ENCODE measurements at regions not wholly inside any gene's neighbourhood (a gene's known extent, or its start where the extent isn't known, plus 50 kb on each side); places are given as distances from the start of the nearest gene placed in this dataset.
A peak's percentile ranks its signal among the peaks of the same experiment; 100 is the strongest.

DNA sequence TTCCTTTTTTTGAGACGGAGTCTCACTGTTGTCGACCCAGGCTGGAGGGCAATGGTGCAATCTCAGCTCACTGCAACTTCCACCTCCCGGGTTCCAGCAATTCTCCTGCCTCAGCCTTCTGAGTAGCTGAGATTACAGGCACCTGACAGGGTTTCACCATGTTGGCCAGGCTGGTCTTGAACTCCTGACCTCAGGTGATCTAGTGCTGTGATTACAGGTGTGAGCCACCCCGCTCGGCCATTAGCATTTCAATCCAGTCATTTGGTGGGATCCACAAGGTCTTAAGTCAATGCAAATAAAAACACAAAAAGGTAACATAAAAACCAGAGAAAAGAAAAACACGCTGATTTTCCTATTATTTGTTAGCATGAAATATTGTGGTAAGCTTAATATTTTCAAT lies 1227.2 kb upstream of the TENM4 start:
- DNase-seq (ENCODE audit: low read depth): no peak

- DNase-seq (ENCODE audit: low read depth): no peak
Observed at GRCh38 chr11:80655834-80656233, 1215.0 kb upstream of the TENM4 start.

GRCh38 chr11:80650966-80651365 lies 1210.1 kb upstream of the TENM4 start:
- no peak for DNase-seq (ENCODE audit: low read depth)

- no peak for DNase-seq (ENCODE audit: low read depth)
Observed at GRCh38 chr11:80649186-80649585, 1208.4 kb upstream of the TENM4 start.

GRCh38 chr11:80638296-80638695 lies 1197.5 kb upstream of the TENM4 start:
- DNase-seq (ENCODE audit: low read depth): no peak

DNA sequence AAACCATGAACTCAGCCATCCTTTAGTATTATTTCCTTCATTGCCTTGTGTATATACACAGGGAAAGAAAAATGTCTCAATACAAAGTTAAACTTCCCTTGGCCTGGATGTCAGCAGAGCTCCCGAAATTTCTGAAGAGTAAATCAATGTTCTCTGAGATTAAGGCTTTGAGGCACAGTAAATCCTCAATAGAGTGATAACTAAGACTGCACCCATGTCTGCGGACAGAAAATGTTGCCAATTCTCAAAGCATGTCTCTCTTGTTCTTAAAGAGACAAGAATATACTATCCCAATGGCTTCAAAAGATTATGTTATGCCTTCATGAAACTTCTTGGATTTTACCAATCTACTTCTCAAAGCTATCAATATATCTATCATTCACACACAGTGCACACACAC lies 1196.7 kb upstream of the TENM4 start:
- no peak for DNase-seq (ENCODE audit: low read depth)

- DNase-seq (ENCODE audit: low read depth): no peak
Observed at GRCh38 chr11:80636999-80637398, 1196.2 kb upstream of the TENM4 start.

DNA sequence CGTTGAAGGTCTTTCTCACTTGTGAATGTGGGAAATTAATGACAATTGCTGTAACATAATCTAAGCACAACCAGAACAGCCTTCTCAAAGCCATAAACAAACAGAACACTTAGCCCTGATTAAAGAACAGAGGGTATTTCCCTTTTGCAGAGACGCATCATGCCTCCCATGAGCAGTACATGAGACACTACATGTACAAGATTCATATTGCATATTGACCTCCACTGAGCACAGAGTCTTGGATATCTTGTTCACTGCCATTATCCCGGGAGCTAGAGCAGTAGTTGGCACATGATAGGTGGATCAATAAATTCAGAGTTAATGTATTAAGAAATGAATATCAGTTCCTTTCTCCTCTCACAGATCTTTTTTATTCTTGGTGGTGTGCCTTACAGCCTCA lies 1194.3 kb upstream of the TENM4 start:
- DNase-seq (ENCODE audit: low read depth): no peak

DNA sequence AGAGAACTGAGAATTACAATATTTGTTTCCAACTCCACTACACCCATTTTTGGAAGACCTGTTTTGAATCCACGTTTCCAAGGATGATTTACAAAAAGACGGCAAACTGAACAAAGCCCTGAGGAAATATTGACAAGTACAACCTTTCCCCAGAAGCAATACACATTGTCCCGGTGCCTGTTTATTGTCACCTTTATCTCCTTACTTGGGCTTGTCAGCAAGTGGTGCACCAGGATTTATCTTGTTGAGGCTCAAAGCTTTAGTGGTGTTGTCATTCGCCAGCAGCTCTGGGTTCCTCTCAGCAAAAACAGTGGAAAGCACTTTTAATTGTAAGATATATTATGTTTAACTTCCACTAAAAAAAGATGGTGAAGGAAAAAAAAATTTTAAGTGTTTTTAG lies 1191.9 kb upstream of the TENM4 start:
- DNase-seq (ENCODE audit: low read depth): no peak

DNA sequence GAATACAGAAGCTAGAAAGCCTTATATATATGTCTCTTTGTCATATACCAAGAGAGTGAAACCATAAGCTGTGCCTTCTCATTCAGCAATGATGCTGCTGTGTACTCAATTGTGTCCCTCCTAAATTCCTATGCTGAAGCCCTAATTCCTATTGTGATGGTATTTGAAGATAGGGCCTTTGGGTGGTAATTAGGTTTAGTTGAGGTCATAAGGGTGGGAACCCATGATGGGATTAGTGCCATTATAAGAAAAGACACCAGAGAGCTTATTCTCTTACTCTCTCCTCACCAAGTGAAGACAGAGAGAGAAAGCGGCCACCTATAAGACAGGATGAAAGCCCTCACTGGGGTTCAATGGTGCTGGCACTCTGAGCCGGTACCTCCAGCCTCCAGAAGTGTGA lies 1191.3 kb upstream of the TENM4 start:
- DNase-seq (ENCODE audit: low read depth): no peak

- DNase-seq (ENCODE audit: low read depth): no peak
Observed at GRCh38 chr11:80629466-80629865, 1188.6 kb upstream of the TENM4 start.

DNA sequence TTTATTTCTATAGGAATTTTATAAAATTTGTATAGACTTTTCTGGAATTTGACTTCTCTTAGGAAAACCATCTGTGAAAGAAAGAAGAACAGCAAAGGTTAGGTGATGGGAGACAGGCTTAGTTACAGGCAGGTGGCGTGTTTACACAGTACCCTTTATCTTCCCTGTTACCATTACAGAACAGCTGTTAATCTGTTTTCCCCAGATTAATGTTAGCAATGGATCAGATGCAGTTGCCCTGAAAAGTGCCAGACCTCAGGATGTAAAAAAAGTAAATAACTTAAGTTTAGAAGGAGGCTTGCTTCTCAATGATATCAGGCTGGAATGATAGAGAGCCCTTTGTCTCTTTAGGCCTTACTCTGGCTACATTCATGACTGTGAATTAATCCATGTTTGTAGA lies 1186.5 kb upstream of the TENM4 start:
- DNase-seq (ENCODE audit: low read depth): no peak

GRCh38 chr11:80626721-80627120 lies 1185.9 kb upstream of the TENM4 start:
- DNase-seq (ENCODE audit: low read depth): no peak

GRCh38 chr11:80625563-80625962 lies 1184.7 kb upstream of the TENM4 start:
- DNase-seq (ENCODE audit: low read depth): no peak

GRCh38 chr11:80621871-80622270 lies 1181.0 kb upstream of the TENM4 start:
- DNase-seq (ENCODE audit: low read depth): no peak

DNA sequence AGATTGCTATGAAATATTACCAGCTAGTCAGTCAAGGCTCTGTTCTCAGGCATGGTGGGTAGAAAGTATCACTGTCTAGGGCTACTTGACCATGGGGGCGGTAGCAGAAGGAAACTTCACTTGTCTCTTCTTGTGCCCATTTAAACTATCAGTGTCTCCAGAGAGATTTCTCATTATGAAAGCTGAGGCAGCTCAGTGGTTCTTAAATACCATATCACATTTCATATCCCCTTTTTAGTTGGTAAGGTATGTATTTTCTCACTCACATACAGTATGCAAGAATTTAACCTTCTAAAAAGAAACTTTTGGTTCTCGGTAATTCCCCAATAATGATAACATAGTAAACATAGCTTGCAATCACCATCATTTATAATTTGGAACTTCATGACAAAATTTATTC lies 1180.0 kb upstream of the TENM4 start:
- DNase-seq (ENCODE audit: low read depth): no peak

DNA sequence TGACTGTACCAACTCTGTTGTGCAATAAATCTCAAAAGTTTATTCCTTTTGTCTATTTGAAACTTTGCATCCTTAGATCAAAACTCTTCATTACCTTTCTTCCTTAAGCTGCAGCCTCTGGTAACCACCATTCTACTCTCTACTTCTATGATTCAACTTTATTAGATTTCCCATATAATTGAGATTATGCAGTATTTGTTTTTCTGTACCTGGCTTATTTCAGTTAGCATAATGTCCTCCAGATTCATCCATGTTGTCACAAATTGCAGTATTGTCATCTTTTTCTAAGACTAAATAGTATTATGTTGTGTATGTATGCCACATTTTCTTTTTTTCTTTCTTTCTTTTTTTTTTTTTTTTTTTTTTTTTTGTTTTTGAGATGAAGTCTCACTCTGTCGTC lies 1176.3 kb upstream of the TENM4 start:
- DNase-seq (ENCODE audit: low read depth): no peak

- peak; percentile 47 for DNase-seq (ENCODE audit: low read depth)
Observed at GRCh38 chr11:80616070-80616800, 1175.4 kb upstream of the TENM4 start.

- DNase-seq (ENCODE audit: low read depth): no peak
Observed at GRCh38 chr11:80613655-80614054, 1172.8 kb upstream of the TENM4 start.

GRCh38 chr11:80610516-80610915 lies 1169.7 kb upstream of the TENM4 start:
- no peak for DNase-seq (ENCODE audit: low read depth)

GRCh38 chr11:80603472-80603871 lies 1162.6 kb upstream of the TENM4 start:
- DNase-seq (ENCODE audit: low read depth): no peak

DNA sequence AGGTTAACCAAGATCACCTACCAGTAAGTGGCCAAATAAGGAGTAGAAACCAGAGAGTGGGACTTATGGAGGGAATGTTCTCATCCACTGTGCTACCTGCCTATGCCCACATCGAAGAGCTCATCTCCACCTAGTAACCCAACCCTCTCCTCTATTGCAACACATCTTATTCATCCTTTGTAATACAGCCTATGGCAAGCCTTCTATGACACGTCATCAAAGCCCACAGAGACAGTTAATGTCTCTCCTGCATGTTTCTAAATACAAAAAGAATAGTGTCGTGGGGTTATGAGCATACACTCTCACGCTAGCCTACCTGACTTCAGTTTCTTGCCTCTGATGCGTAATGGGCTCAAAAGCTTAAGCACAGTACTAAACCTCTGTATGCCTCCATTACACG lies 1158.1 kb upstream of the TENM4 start:
- no peak for DNase-seq (ENCODE audit: low read depth)

DNA sequence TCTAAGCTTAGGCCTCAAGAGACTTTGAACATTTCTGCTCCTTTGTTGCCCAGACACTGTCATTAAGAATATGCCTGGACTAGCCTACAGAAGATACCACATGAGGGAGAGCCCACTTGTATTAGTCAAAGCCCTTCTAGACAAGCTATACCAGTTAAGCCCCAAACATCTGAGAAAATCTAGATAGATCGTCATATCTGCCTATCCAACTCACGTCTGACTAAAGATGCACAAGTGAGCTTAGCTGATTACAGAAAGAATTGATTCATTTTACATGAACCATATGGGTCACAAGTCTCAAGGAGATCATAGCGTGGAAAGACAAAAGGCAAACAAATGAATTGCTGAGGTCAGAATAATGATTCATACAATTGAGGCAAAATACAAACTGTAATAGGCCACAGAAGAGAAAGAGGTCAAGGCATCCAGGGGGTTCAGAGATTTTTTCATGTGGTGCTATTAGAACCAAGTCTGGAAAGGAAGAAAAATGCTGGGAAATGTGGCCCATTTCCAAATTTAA lies 1155.5 kb upstream of the TENM4 start:
- no peak for DNase-seq (ENCODE audit: low read depth)

- DNase-seq (ENCODE audit: low read depth): peak; percentile 17
Observed at GRCh38 chr11:80595011-80595410, 1154.2 kb upstream of the TENM4 start.

All from CMK (cell line).